Suppressor macrophage treated with lipopolysaccharide for 4 hours (primary cell): ENCODE measurements at regions not wholly inside any gene's neighbourhood (a gene's known extent, or its start where the extent isn't known, plus 50 kb on each side); places are given as distances from the start of the nearest gene placed in this dataset.
A peak's percentile ranks its signal among the peaks of the same experiment; 100 is the strongest.
"Not testable (repeated sequence)": the region's sequence is repeated elsewhere in the genome, so short reads cannot be mapped to it uniquely, and the experiment has no call there.

ENCODE experiments used
- DNase-seq: peaks from one replicate; pipeline ENCODE4 v3.0.0-alpha.2; 2020

DNA sequence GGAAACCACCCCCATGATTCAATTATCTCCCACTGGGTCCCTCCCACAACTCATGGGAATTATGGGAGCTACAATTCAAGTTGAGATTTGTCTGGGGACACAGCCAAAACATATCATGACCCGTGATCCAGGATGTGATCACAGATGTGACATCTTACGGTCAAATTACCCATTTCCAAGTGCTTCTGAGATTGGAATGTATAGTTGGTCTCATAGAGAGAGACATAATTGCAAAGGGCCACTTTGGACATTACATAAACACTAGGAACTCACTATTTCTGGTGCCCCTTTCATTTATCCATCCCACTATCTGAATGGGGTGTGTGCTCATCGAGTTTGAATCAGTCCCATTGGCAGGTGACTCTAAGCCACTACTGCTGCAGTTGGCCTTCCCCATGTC, 204.5 kb downstream of the PHLDA1 start:
- no peak for DNase-seq

DNA sequence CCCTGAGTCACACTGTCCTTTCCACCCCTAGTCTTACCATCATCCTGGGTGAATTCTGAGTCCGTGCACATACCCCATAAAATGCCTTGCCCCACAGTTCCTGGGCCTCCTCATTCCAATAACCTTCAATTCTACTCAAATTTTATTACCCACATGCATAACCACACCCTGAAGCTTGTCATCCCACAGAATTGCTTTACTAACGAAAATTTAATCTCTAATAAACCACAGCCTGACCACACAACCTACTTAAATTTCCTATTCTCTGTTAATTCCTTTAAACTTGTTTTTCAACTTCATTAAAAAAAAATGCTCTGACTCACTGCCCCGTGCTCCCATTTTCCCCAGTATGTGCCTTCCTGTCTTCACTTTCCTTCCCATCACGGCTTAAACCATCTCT, 205.9 kb downstream of the PHLDA1 start:
- DNase-seq, result peak; percentile 26

DNA sequence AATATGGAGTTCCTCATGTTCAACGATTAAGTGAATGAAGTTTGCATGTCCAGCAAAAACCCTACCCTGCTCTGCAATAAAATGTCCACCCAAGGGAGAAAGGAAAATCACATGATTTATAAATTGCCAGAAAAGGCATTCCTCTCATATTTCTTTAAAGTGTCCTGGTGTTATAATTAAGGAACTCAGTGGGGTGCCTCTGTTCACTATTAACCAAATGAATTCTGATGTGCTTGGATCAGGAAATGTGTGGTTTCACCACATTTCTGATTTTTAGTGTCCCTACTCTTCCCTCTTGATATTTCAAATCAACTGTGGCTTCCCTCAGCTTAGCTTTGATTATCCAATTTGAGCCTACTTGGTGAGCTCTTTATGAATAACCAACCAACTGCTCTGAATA, 208.1 kb downstream of the PHLDA1 start:
- no peak for DNase-seq

DNA sequence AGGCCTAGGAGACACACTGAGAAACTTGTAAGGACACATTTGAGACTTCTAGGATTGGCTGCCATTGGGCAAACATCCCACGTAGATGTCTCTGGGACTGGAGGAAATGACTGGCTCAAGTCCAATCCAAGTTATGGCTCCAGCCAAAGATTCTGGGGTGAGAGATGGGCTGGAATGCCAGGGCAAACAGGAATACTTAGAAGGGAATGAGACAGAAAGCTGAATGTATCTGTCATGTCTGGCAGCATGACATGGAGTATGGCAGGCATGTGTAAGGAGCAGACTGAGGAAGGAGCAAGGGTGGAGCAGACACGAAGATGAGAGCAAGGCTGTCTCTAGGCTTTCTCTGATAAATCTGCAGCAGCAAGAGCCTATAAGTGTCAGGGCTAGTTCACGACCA, 209.2 kb downstream of the PHLDA1 start:
- DNase-seq, result no peak

DNA sequence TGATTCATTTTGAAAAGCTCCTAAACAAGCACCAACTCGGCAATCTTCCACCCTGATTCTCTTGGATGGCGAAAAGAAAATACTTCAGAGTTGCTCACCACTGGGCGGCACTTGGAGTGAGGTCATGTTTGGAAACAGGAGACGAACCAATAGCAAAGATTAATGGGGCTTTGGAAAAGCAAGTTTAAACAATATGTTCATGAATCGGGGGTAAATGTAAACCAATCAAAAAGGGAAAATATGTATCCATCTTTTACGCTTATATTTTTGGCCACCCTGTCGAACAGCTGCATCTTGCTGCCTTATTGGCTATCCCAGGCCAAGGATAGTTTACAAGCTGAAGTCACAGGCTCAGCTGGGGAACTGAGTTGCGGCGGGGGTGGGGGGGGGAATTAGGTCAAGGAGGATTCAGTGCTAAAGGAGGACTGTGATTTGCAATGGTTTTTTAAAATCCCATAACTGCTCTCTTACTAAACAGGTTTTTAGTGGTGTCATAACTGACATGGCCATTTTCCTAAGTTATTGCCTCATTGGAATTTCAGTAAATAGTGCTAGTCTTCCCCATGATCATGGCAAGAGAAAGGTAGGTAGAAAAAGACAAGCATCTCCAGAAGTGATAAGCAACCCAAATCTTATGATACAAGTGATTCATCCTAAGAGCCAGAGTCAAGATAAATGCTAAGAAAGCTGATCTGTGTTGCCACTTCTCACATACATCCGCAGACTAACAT, 210.6 kb downstream of the PHLDA1 start:
- DNase-seq, result no peak

DNA sequence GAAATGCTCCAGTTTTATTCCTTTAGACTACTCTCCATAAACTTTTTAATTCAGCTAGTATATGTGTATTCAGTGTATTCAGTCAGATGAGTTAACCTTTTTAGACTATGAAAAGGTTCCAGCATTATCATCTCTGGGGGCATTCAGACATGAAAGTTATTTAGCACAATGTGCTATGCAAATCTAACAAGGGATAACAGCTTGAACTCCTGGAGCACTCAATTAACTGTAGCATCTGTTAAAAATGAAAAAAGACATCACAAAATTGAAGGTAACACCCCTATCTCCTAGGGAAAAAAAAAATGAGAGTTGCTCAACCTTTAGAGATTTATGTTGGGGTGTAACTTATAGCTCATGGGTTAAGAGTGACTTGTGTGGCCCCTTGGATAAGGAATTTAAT, 211.5 kb downstream of the PHLDA1 start:
- no peak for DNase-seq

DNA sequence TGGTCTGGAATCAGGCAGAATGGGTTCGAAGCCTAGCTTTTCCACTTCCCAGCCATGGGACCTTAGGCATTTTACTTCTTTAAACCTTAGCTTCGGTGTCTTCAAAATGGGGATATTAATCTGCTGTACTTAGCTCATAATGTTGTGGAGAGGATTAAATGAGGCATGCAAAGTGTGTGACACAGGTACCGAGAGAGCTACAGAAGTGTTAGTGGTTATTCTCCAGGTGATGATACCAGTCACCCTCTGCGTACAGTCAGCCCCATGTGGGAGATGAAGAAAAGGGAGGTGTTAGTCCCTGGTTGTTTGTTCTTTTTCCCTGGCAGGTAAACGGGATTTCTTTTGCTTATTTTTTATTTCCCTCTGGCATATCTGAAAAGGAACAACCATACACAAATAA, 212.1 kb downstream of the PHLDA1 start:
- no peak for DNase-seq

DNA sequence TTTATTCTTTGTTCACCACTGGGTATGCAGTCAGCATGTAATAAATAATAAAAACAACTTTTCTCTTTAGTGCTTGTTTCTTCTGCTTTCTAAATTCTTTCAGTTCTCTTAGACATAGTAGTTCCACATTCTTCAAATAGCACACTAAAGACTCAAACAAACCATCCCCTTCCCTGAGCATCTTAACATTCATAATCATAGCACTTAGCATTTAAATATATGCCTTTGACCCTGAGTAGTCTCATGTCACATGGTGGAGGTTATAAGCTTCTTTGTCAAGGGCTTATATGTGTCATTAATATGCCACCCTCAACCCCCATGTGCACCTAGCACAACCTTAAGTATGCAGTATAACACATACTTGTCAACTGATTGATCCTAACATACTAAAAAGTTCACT, 212.7 kb downstream of the PHLDA1 start:
- no peak for DNase-seq

DNA sequence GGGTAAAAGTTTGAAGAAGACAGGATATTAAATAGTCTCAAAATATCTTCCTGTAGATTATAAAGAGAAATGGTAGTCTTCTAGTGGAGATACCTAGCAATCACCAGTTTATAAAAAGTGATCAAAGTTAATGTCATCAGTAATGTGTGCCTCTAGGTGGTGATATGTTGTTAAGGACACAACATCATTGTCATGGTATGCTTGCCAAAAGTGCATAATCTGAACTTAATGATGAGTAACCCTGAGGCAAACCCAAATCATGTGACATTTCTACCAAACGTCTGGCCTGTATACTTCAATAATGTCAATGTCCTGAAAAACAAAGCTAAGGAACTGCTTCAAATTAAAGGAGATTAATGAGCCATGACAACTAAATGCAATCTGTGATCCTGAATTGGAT, 214.7 kb downstream of the PHLDA1 start:
- peak; percentile 59 for DNase-seq

DNA sequence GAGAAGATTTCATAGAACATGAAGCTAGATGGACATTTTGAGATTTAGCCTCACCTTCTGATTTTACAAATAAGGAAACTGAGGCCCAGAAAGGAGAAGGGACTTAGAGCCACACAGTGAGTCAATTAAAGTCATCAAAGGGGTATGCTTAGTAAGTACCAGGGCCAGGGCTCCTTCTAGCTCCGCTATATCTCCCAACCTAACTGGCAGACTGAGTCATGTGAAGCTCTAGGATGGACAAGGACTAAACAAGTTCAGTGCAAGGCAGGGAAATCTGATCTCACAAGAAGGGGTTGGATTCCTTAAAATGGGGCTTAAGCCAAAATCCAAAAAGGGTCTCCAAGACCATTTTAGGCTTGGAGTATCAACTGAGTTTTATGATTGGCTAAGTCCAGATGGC, 215.8 kb downstream of the PHLDA1 start:
- no peak for DNase-seq

DNA sequence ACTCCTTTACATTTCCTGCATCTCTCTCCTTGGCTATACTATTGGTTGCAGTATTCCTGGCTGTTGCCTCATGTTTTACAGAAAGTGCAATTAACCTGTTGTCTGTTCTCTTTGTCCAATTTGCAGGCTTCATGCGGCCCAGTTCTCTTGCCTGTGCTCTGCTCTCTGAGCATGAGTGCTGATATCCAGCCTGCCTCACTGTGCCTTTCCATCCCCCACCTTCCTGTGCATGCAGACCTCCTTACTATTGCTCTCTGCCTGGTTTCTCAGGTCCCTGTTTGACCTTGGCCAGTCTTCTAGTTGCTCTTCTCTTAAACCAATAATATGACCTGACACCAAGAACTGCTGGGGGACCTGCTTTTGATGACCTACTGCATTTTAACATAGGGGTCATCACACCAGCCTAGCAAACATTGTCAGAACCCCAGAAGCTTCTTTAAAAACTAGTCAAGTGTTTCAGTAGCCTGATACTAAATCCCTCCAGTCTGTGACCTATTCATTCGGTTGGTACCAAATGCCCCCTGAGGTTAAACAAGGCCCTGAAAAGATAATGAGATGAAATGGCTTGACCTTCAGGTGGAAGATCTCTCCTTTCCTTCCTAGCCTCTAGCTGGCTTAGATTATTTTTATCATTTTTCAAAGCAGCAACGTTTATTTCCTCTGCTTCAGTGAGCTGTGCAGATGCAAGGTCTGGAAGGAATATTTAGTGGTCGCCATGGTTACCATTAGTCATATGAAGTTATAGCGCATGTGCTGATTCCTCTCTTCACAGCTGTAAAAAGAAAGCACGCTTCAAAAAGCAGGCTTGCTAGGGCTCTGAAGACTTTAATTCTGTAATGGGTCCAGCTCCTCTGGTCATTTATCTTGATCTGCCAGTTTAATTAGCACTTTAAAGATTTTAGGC, 216.5 kb downstream of the PHLDA1 start:
- DNase-seq, result peak; percentile 65

DNA sequence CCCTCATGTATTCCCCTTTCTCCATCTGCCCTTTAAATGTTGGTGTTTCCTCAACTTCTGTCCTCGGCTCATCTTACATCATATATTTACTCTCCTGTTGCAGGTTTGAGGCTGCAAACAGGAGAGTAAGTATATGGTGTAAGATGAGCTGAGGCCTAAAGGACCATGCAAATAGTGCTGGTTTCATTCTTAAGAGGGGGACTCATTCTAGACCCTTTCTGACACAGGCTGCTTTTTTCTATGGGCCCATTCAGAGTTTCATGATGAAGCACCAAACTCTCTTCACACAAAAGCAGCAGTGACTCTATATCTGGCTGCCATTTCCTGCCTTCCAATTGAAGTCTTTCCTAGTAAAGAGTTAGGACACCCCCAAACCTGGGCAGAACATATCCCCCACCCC, 218.5 kb downstream of the PHLDA1 start:
- DNase-seq, result no peak

DNA sequence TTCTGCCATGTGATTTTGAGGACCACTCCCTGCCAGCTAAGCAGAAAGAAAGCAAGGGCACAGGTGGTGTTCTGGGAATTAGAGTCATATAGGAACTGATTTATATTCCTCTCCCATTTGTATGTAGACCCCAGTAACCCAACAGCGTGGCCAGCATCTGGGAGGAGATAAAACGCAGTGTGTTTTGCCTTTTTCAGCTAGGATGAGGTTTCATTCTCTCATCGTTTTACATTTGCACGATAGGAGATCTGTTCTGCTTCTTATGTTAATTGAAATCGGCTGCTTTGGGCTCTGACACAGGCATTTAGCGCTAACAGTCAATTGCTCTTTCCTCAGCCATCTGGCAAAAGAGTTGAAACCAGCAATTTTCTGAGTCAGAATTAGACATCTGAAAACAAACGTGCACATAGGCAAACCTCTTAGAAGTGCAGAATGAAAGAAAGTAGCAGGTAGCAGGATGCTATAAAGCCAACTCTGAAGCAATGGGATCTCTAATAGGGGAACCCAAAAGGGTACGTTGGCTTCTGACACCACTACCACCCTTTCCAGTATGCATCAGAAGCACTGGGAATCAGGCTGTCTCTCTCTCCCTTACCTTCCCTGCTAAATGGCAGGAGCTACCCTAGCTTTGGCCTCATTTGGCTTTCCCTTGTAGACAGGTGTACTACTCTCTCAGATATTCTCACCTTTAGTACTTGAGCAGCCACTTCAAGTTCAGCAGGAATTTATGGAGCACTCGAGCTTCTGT, 219.1 kb downstream of the PHLDA1 start:
- no peak for DNase-seq

DNA sequence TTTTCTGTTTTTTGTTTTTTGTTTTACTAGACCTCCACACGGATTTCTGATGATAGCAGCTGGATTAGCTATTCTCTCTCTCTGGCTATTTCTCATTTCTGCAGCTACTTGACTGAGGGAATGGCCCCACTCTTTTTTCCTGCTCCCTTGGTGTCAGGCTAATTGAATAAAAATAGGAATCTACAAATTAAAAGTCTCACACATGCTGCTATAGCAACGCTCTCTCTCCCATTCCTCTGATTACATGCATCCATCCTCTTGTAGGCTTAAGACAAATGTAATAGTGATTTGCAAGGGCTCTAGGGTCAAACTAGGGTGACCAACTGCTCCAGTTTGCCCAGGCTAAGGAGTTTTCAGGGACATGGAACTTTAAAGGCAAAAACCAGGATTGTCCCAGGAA, 221.8 kb downstream of the PHLDA1 start:
- no peak for DNase-seq

DNA sequence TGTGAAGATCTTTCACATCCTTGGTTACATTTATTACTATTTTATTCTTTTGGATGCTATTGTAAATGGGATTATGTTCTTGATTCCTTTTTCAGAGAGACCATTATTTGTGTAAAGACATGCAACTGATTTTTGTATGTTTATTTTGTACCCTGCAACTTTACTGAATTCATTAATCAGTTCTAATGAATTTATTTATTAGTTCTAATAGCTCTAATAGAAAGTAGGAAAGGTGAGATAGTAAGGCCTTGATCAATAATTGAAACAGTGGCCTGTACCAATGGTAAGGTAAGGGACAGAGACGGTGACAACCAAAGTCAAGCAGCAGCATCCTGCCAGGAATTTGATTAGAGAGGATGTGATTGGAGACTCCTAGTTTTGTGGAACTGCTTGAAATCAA, 224.1 kb downstream of the PHLDA1 start:
- DNase-seq, result no peak

DNA sequence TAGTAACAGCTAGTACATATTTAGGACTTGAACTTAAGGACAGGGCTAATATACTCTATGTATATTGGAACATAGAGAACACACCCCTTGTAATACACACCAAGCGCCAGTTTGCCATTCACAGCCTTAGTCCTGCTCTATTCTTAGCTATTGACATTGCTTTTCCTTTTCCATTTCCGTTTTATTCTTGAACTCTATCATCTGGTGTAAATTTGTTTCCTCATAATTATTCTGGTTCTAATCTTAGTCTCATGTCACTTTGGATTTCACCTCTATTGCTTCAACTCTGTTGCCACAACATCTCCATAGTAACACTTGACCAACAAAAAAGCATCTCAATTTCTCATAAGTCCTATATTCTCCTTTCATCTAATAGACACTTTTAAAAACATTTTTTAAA, 225.7 kb downstream of the PHLDA1 start:
- no peak for DNase-seq

DNA sequence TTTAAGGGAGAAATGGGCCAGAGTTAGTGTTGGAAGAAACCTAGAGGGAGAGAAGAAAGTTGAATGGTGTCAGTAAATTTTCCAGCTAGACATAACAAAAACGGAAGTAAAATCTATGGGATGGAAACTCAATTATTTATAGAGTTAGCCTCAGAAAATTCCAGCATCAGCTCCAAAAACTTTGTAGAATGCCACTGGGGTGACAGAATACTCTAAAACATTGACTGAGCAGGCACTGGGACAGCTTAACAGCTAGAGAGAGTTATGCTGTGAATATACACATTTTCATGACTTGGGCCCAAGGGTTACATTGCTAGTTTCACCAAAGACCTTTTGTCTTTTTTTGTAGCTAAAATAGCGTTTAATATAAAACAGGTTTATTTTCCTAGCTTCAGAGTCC, 226.3 kb downstream of the PHLDA1 start:
- DNase-seq, result no peak

DNA sequence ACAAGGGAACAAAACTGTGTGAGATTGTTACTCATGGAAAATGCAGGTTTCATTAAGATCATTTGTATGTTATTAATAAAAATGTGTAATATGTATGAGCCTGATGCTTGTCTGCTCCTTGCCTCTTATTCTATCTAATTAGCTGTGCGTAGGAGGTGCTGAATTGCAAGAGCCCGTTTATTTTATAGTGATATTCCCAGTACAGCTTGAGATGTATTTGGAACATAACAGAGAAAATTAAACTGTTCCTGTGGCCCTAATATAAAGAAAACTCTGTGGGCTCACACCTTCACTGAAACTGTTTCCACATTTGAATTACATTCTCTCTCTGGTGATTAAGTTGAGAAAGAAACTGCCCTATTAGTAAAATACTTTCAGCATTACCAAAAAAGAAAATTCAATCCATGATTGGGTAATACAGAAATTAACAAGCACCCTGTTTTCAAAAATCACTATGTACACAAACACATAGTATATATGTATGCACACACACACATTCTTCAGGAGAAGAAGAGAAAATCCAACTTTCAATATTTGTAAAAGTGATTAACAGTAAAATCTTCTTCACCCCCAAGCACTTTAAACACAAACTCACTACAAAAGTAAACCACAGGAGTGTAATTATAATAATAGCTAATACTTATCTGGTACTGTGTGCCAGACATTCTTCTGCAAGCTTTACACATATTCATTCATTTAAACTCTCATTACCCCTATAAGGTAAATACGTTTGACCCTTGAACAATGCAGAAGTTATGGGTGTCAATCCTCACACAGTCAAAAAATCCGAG, 233.2 kb downstream of the PHLDA1 start:
- DNase-seq, result no peak

DNA sequence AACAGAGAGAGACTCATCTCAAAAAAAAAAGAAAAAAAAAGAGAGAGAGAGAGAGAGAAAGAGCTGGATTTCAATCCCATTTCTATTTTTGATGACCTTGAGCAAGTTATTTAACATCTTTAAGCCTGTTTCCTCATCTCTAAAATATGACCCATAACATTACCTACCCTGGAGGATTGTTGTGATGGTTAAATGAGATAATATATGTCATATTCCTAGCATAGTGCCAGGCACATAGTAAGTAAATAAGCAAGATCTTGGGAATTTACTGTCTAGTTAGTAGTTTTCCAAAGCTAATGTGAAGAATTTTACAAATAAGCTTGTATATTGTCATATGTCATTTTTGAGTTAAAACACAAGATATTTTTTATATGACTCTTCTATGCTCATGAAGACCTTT, 236.5 kb downstream of the PHLDA1 start:
- DNase-seq, result no peak

DNA sequence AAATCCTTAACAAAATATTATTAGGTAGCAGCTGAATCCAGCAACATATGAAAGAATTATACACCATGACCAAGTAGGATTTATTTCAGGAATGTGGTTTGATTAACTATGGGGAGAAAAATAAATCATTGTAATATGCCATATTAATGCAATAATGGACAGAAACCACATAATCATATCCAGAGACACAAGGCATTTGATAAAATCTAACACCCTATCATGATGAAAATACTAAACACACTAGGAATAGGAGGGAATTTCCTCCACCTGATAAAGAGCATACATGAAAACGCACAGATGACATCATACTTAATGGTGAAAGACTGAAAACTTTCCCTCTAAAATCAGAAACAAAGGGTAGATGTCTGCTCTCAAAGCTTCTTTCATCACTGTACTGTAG, 238.9 kb downstream of the PHLDA1 start:
- DNase-seq, result peak; percentile 34

DNA sequence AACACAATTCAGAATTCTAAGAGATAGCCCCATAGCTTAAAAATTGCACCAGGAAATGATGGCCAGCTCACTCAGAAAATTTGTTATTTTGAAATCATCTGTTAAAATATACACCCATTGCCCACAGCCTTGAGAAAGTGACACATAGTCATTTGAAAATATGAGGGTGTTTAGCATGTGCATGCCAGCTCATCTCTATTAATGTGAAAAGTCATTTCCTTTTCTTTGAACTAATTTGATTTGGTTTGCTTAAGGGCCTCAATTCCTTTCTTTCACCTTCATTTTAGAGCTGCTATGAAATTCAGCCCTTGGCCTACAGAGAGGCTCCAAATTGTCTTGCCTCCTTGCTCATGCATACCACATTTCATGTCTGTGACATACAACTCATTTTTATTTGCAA, 241.4 kb downstream of the PHLDA1 start:
- DNase-seq, result peak; percentile 68

DNA sequence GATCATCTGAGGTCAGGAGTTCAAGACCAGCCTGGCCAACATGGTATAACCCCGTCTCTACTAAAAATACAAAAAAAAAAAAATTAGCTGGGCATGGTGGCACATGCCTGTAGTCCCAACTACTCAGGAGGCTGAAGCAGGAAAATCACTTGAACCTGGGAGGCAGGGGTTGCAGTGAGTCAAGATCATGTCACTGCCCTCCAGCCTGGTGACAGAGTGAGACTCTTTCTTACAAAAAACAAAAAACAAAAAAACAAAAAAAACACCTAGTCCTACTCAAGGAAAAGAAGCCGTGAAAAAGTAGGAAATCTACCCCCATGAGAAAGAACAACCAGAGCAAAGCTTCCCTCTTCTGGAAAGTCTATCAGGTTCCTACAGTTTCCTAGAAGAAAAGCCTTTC, 244.4 kb downstream of the PHLDA1 start:
- not testable (repeated sequence) for DNase-seq

DNA sequence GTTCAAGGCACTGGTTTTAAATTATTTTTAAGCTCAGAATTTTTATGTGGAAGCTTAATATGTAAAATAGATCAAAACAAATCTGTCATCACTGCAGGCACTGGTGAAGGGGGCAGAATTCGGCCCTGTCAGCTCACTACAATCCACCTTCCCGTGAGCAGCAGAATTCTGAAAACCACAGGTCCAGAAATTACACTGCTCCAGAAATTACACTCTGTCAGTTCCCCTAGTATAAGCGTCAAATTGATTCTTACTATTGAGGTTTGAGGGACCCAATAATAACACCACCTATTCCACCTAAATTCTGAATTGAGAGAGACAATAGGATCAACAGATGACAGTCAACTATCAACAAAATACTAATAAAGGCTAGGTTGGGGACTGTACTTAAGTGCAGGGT, 245.5 kb downstream of the PHLDA1 start:
- no peak for DNase-seq
